ENCODE measurements at regions not wholly inside any gene's neighbourhood (a gene's known extent, or its start where the extent isn't known, plus 50 kb on each side); places are given as distances from the start of the nearest gene placed in this dataset.
A peak's percentile ranks its signal among the peaks of the same experiment; 100 is the strongest.

DNA sequence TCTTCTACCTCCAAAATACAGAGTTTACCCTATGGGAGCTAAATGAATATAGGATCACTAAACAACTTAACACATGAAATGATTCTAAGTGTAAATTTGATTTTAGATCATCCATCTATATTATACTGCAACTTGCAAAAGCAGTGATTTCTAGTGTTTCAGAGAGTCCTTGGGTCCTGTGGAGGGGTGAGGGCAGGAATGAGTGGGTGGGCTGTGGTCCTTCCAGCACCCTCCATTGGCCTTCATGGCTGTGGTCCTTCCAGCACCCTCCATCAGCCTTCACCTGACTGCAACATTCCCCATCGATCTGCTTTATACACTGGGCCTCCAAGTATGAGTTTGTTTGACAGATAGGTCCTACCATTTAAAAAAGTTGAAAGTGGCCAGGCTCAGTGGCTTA is 70.5 kb downstream of the TTC6 start:
- no peak overlapping the region for H3K4me3 ChIP-seq (ENCODE audit: insufficient read depth, low read depth, low read length)
- peaks cover 3% of the 10 kb centered on the region for H3K9me3 Mint-ChIP-seq (ENCODE audit: unreplicated experiment)
- no peak for FAIRE-seq
- H3K9me3 ChIP-seq (ENCODE audit: insufficient read depth, low read depth, low read length), result no peaks in the 10 kb centered on the region
- H2AFZ ChIP-seq (ENCODE audit: low read depth, low read length), result no peak overlapping the region
- H3K27ac Mint-ChIP-seq (ENCODE audit: unreplicated experiment), result no peak overlapping the region
- H3K4me3 Mint-ChIP-seq (ENCODE audit: unreplicated experiment), result no peak overlapping the region
- no peak for DNase-seq (ENCODE audit: low read depth)
- H3K27ac ChIP-seq (ENCODE audit: low read depth, low read length), result no peak overlapping the region
- TF ChIP-seq EZH2 (IDR thresholded peaks at IDR 0.05; ENCODE audit: insufficient read depth, low read length), result no peak
- TF ChIP-seq, protein P1, sequence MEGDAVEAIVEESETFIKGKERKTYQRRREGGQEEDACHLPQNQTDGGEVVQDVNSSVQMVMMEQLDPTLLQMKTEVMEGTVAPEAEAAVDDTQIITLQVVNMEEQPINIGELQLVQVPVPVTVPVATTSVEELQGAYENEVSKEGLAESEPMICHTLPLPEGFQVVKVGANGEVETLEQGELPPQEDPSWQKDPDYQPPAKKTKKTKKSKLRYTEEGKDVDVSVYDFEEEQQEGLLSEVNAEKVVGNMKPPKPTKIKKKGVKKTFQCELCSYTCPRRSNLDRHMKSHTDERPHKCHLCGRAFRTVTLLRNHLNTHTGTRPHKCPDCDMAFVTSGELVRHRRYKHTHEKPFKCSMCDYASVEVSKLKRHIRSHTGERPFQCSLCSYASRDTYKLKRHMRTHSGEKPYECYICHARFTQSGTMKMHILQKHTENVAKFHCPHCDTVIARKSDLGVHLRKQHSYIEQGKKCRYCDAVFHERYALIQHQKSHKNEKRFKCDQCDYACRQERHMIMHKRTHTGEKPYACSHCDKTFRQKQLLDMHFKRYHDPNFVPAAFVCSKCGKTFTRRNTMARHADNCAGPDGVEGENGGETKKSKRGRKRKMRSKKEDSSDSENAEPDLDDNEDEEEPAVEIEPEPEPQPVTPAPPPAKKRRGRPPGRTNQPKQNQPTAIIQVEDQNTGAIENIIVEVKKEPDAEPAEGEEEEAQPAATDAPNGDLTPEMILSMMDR (IDR thresholded peaks at IDR 0.05; ENCODE audit: insufficient read depth, low read depth, low read length), result no peak
- H3K36me3 ChIP-seq (ENCODE audit: insufficient read depth, low read length), result no peaks in the 10 kb centered on the region
- H3K4me1 ChIP-seq (ENCODE audit: insufficient read depth, low read length), result peaks cover 4% of the 10 kb centered on the region
- no peaks in the 10 kb centered on the region for H3K36me3 Mint-ChIP-seq (ENCODE audit: low read depth, unreplicated experiment)
- peaks cover 1% of the 10 kb centered on the region for H3K4me1 Mint-ChIP-seq (ENCODE audit: low read depth, unreplicated experiment)
- no peak overlapping the region for H3K9ac ChIP-seq (ENCODE audit: low read length)
- no peaks in the 10 kb centered on the region for H3K79me2 ChIP-seq (ENCODE audit: insufficient read depth, low read length)
- H3K27me3 Mint-ChIP-seq (ENCODE audit: low read depth, unreplicated experiment), result no peaks in the 10 kb centered on the region
- no peaks in the 10 kb centered on the region for H3K27me3 ChIP-seq (ENCODE audit: insufficient read depth, low read length)
- H4K20me1 ChIP-seq (ENCODE audit: insufficient read depth, low read length), result no peaks in the 10 kb centered on the region
- no peak overlapping the region for H3K4me2 ChIP-seq (ENCODE audit: low read length)

DNA sequence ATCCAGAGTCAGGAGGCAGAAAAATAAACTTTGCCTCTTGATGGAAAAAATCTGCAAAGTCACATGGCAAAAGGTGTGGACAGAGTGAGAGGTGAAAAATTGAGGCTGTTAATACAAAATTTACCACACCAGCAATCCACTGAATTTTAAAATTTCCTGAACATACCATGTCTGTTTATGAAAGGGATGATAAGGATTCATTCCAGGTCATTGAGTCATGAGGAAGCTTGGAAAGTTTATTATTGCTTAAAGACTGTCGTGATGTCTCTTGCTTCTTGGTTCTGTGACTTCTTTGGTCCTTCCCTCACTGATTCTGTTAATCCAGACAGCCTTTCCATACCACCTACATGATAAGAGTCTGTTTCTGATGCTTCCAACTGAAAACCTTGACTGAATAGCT is 73.2 kb downstream of the TTC6 start:
- no peaks in the 10 kb centered on the region for H3K27me3 ChIP-seq (ENCODE audit: insufficient read depth, low read length)
- H3K27ac ChIP-seq (ENCODE audit: low read depth, low read length), result no peak overlapping the region
- Mint-ChIP-seq H3K4me1 (ENCODE audit: low read depth, unreplicated experiment) (peaks cover 1% of the 10 kb centered on the region), H3K27me3 (ENCODE audit: low read depth, unreplicated experiment) (no peaks in the 10 kb centered on the region), H3K9me3 (ENCODE audit: unreplicated experiment) (no peaks in the 10 kb centered on the region), H3K4me3 (ENCODE audit: unreplicated experiment) (no peak overlapping the region), H3K36me3 (ENCODE audit: low read depth, unreplicated experiment) (no peaks in the 10 kb centered on the region), H3K27ac (ENCODE audit: unreplicated experiment) (no peak overlapping the region)
- H4K20me1 ChIP-seq (ENCODE audit: insufficient read depth, low read length), result no peaks in the 10 kb centered on the region
- no peaks in the 10 kb centered on the region for H3K79me2 ChIP-seq (ENCODE audit: insufficient read depth, low read length)
- no peaks in the 10 kb centered on the region for H3K36me3 ChIP-seq (ENCODE audit: insufficient read depth, low read length)
- H3K9me3 ChIP-seq (ENCODE audit: insufficient read depth, low read depth, low read length), result no peaks in the 10 kb centered on the region
- TF ChIP-seq, protein P1 (IDR thresholded peaks at IDR 0.05; ENCODE audit: insufficient read depth, low read depth, low read length), result no peak
- TF ChIP-seq EZH2 (IDR thresholded peaks at IDR 0.05; ENCODE audit: insufficient read depth, low read length), result no peak
- FAIRE-seq, result peak; percentile 47
- peak; percentile 53 for DNase-seq (ENCODE audit: low read depth)
- no peak overlapping the region for H3K9ac ChIP-seq (ENCODE audit: low read length)
- peaks cover 4% of the 10 kb centered on the region for H3K4me1 ChIP-seq (ENCODE audit: insufficient read depth, low read length)
- no peak overlapping the region for H2AFZ ChIP-seq (ENCODE audit: low read depth, low read length)
- H3K4me2 ChIP-seq (ENCODE audit: low read length), result peak overlapping the region; percentile 18
- H3K4me3 ChIP-seq (ENCODE audit: insufficient read depth, low read depth, low read length), result no peak overlapping the region

DNA sequence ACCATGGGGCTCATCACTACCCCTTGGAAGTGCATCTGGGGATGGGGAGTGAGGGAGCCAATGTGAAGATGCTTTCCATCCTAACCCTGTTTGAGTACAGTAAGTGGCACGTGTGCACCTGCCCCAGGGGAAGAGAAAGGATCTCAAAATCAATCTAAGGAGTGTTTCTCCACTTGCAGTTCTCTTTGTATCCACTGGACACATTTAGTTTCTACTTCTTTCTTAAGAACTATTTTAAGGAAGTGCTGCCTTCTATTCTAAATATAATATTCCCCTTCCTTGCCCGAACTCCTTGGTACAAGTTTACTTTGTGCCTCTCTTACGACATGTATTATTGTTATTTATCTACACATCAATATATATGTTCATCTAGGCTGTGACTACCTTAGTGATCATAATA is 73.8 kb downstream of the TTC6 start:
- FAIRE-seq (no peak), DNase-seq (ENCODE audit: low read depth) (no peak)
- H3K27ac Mint-ChIP-seq (ENCODE audit: unreplicated experiment), result no peak overlapping the region
- Histone ChIP-seq H3K27ac (ENCODE audit: low read depth, low read length) (no peak overlapping the region), H4K20me1 (ENCODE audit: insufficient read depth, low read length) (no peaks in the 10 kb centered on the region), H2AFZ (ENCODE audit: low read depth, low read length) (no peak overlapping the region), H3K27me3 (ENCODE audit: insufficient read depth, low read length) (no peaks in the 10 kb centered on the region), H3K4me2 (ENCODE audit: low read length) (no peak overlapping the region), H3K79me2 (ENCODE audit: insufficient read depth, low read length) (no peaks in the 10 kb centered on the region), H3K4me1 (ENCODE audit: insufficient read depth, low read length) (peaks cover 4% of the 10 kb centered on the region), H3K9ac (ENCODE audit: low read length) (no peak overlapping the region), H3K36me3 (ENCODE audit: insufficient read depth, low read length) (no peaks in the 10 kb centered on the region), H3K4me3 (ENCODE audit: insufficient read depth, low read depth, low read length) (no peak overlapping the region), H3K9me3 (ENCODE audit: insufficient read depth, low read depth, low read length) (no peaks in the 10 kb centered on the region)
- no peak for TF ChIP-seq EZH2 (IDR thresholded peaks at IDR 0.05; ENCODE audit: insufficient read depth, low read length)
- H3K36me3 Mint-ChIP-seq (ENCODE audit: low read depth, unreplicated experiment), result no peaks in the 10 kb centered on the region
- H3K27me3 Mint-ChIP-seq (ENCODE audit: low read depth, unreplicated experiment), result no peaks in the 10 kb centered on the region
- no peaks in the 10 kb centered on the region for H3K9me3 Mint-ChIP-seq (ENCODE audit: unreplicated experiment)
- H3K4me3 Mint-ChIP-seq (ENCODE audit: unreplicated experiment), result no peak overlapping the region
- peaks cover 1% of the 10 kb centered on the region for H3K4me1 Mint-ChIP-seq (ENCODE audit: low read depth, unreplicated experiment)

Data from astrocyte (in vitro differentiated cells and primary cell).